Liver (tissue), 8 donors: ENCODE measurements at regions not wholly inside any gene's neighbourhood (a gene's known extent, or its start where the extent isn't known, plus 50 kb on each side); places are given as distances from the start of the nearest gene placed in this dataset.

Experiments
- DNase-seq: peaks from one replicate; pipeline ENCODE4 v3.0.0-alpha.2; 2017; ENCODE audit warnings: low spot score
- H3K27ac ChIP-seq, 2 donors: one replicate each; pipeline ENCODE4 v1.7.0; 2013; ENCODE audit warnings: inconsistent platforms in 2 of 2, low read length in 2 of 2, control low read depth in 1 of 2, low read depth in 1 of 2, mild to moderate bottlenecking in 1 of 2
- H3K27me3 ChIP-seq, 4 donors: one replicate each; pipeline versions ENCODE4 v1.6.1 to v1.7.0; 2013; ENCODE audit warnings: low read length in 3 of 4, inconsistent platforms in 1 of 4, mild to moderate bottlenecking in 1 of 4, moderate library complexity in 1 of 4; ENCODE audit not compliant: control insufficient read depth in 4 of 4, insufficient read depth in 4 of 4
- H3K36me3 ChIP-seq, 4 donors: one replicate each; pipeline versions ENCODE4 v1.6.1 to v1.7.0; 2013; ENCODE audit warnings: low read length in 3 of 4, mild to moderate bottlenecking in 3 of 4, low read depth in 1 of 4, moderate library complexity in 1 of 4; ENCODE audit not compliant: control insufficient read depth in 4 of 4, insufficient read depth in 3 of 4
- H3K4me1 ChIP-seq, 4 donors: one replicate each; pipeline versions ENCODE4 v1.6.1 to v1.7.0; 2013; ENCODE audit warnings: low read length in 3 of 4, mild to moderate bottlenecking in 3 of 4, moderate library complexity in 1 of 4; ENCODE audit not compliant: control insufficient read depth in 4 of 4, insufficient read depth in 4 of 4
- H3K4me3 ChIP-seq, 3 donors: one replicate each; pipeline versions ENCODE4 v1.6.1 to v1.7.0; 2013; ENCODE audit warnings: low read length in 3 of 3, control low read depth in 1 of 3, low read depth in 1 of 3, mild to moderate bottlenecking in 1 of 3
- H3K9ac ChIP-seq, 2 donors: one replicate each; pipeline ENCODE4 v1.7.0; 2013; ENCODE audit warnings: low read length in 2 of 2, mild to moderate bottlenecking in 2 of 2, moderate library complexity in 2 of 2, control low read depth in 1 of 2, low read depth in 1 of 2
- H3K9me3 ChIP-seq, 4 donors: one replicate each; pipeline versions ENCODE4 v1.6.1 to v1.7.0; 2013; ENCODE audit warnings: low read length in 3 of 4; ENCODE audit not compliant: control insufficient read depth in 4 of 4
- ATF3 ChIP-seq: IDR thresholded peaks from 2 replicates; pipeline ENCODE4 v1.6.1; 2016; ENCODE audit warnings: antibody characterized with exemption
- CTCF ChIP-seq: fragments of 150-350 bp; IDR thresholded peaks from 2 replicates; pipeline ENCODE4 v1.5.1; 2017; ENCODE audit warnings: improper control_type of control experiment, low read depth, low read length; ENCODE audit not compliant: missing input control
- EGR1 ChIP-seq, 2 donors: IDR thresholded peaks; 2 replicates each; pipeline ENCODE4 v1.6.1; 2016 to 2018; ENCODE audit warnings: antibody characterized with exemption in 2 of 2, low read depth in 2 of 2
- FOXA2 ChIP-seq: IDR thresholded peaks from 2 replicates; pipeline ENCODE4 v1.6.1; 2016; ENCODE audit warnings: antibody characterized with exemption
- GABPA ChIP-seq, 2 donors: IDR thresholded peaks in 1 of 2; conservative IDR thresholded peaks in 1 of 2; 2 replicates each; pipeline ENCODE4 v1.6.1; 2016; ENCODE audit warnings: antibody characterized with exemption in 2 of 2, mild to moderate bottlenecking in 1 of 2, moderate library complexity in 1 of 2
- HNF4A ChIP-seq, 2 donors: conservative IDR thresholded peaks; 2 replicates each; pipeline ENCODE4 v1.6.1; 2016; ENCODE audit warnings: antibody characterized with exemption in 2 of 2, mild to moderate bottlenecking in 2 of 2
- HNF4G ChIP-seq: IDR thresholded peaks from 2 replicates; pipeline ENCODE4 v1.6.1; 2016; ENCODE audit warnings: antibody characterized with exemption
- JUND ChIP-seq, 2 donors: IDR thresholded peaks; 2 replicates each; pipeline ENCODE4 v1.6.1; 2016; ENCODE audit warnings: antibody characterized with exemption in 2 of 2
- MAX ChIP-seq: IDR thresholded peaks from 2 replicates; pipeline ENCODE4 v1.6.1; 2016; ENCODE audit warnings: antibody characterized with exemption
- NR2F2 ChIP-seq: IDR thresholded peaks from 2 replicates; pipeline ENCODE4 v1.6.1; 2016; ENCODE audit warnings: antibody characterized with exemption
- RAD21 ChIP-seq, 2 donors: IDR thresholded peaks; 2 replicates each; pipeline ENCODE4 v1.6.1; 2016; ENCODE audit warnings: antibody characterized with exemption in 2 of 2, mild to moderate bottlenecking in 2 of 2
- TAF1 ChIP-seq: conservative IDR thresholded peaks from 2 replicates; pipeline ENCODE4 v1.6.1; 2016; ENCODE audit warnings: antibody characterized with exemption, mild to moderate bottlenecking
- YY1 ChIP-seq: IDR thresholded peaks from 2 replicates; pipeline ENCODE4 v1.6.1; 2016; ENCODE audit warnings: antibody characterized with exemption, mild to moderate bottlenecking
- ZBTB33 ChIP-seq: IDR thresholded peaks from 2 replicates; pipeline ENCODE4 v1.6.1; 2016; ENCODE audit warnings: antibody characterized with exemption
- WGBS: extraction: QIAGEN DNeasy Blood & Tissue Kit; methylation state at CpG from one replicate; pipeline ENCODE4 v1.1.7; 2013; 5-methylcytosine and 5-hydroxymethylcytosine counted together
- donor health status: healthy.
- donor health status: healthy.
- donor health status: healthy.
- donor health status: healthy.
- donor health status: healthy.

GRCh38 chr11:15489281-15489680, 374.6 kb downstream of the INSC start:
- no peaks in the 10 kb centered on the region for H3K36me3 ChIP-seq
- no peak for TF ChIP-seq TAF1
- peak in 1 of 2 donors; percentile 14 for TF ChIP-seq HNF4A (conservative IDR thresholded peaks at IDR 0.05)
- no peak for TF ChIP-seq FOXA2
- no peak overlapping the region for H3K9ac ChIP-seq
- H3K27ac ChIP-seq: no peak overlapping the region
- H3K4me3 ChIP-seq: no peak overlapping the region
- H3K27me3 ChIP-seq: no peaks in the 10 kb centered on the region
- DNase-seq: no peak
- H3K4me1 ChIP-seq: peaks cover 0 to 10% (median 4%) of the 10 kb centered on the region in 4 donors
- H3K9me3 ChIP-seq: no peaks in the 10 kb centered on the region

- Histone ChIP-seq H3K27ac (no peak overlapping the region), H3K4me1 (peaks cover 3 to 17% (median 11%) of the 10 kb centered on the region in 4 donors), H3K27me3 (no peaks in the 10 kb centered on the region), H3K9me3 (no peaks in the 10 kb centered on the region), H3K4me3 (no peak overlapping the region), H3K9ac (no peak overlapping the region), H3K36me3 (no peaks in the 10 kb centered on the region)
- 92% methylated on average over 1 of the region's 1 CpG for WGBS
- no peak for DNase-seq
- TF ChIP-seq RAD21 (IDR thresholded peaks at IDR 0.05): no peak
- no peak for TF ChIP-seq GABPA (IDR thresholded peaks at IDR 0.05 in 1 of 2, conservative IDR thresholded peaks at IDR 0.05 in 1 of 2)
- no peak for TF ChIP-seq ZBTB33
Observed at GRCh38 chr11:15490535-15490934, 375.8 kb downstream of the INSC start.

- TF ChIP-seq NR2F2 (no peak), RAD21 (IDR thresholded peaks at IDR 0.05) (peak; percentile 32 to 33), CTCF (peak; percentile 16)
Observed at GRCh38 chr11:15493066-15493465, 378.3 kb downstream of the INSC start.

GRCh38 chr11:15493921-15494620, 379.3 kb downstream of the INSC start:
- DNase-seq: no peak
- Histone ChIP-seq H3K36me3 (no peaks in the 10 kb centered on the region), H3K4me3 (no peak overlapping the region), H3K27me3 (no peaks in the 10 kb centered on the region), H3K4me1 (peaks cover 8 to 43% (median 20%) of the 10 kb centered on the region in 4 donors), H3K27ac (peak overlapping the region; percentile 76 to 77), H3K9ac (no peak overlapping the region), H3K9me3 (no peaks in the 10 kb centered on the region)
- WGBS: 11% methylated on average over 1 of the region's 1 CpG
- TF ChIP-seq ZBTB33 (peak; percentile 94), EGR1 (IDR thresholded peaks at IDR 0.05; ENCODE audit: low read depth in 2 of 2) (peak in 1 of 2 donors; percentile 81), YY1 (peak; percentile 82), GABPA (IDR thresholded peaks at IDR 0.05 in 1 of 2, conservative IDR thresholded peaks at IDR 0.05 in 1 of 2) (peak in 1 of 2 donors; percentile 59), MAX (peak; percentile 95), ATF3 (no peak), HNF4G (peak; percentile 45), JUND (IDR thresholded peaks at IDR 0.05) (peak; percentile 57 to 84), HNF4A (conservative IDR thresholded peaks at IDR 0.05) (peak; percentile 83 to 92), RAD21 (IDR thresholded peaks at IDR 0.05) (peak; percentile 66 to 74)

More at GRCh38 chr11:15493066-15493465, 378.3 kb downstream of the INSC start:
- peak overlapping the region; percentile 72 to 77 for H3K27ac ChIP-seq
- H3K9ac ChIP-seq: no peak overlapping the region
- no peaks in the 10 kb centered on the region for H3K27me3 ChIP-seq
- no peak overlapping the region for H3K4me3 ChIP-seq
- 83% methylated on average over 2 of the region's 2 CpGs for WGBS
- no peaks in the 10 kb centered on the region for H3K36me3 ChIP-seq
- no peaks in the 10 kb centered on the region for H3K9me3 ChIP-seq
- H3K4me1 ChIP-seq: peaks cover 8 to 36% (median 18%) of the 10 kb centered on the region in 4 donors
- no peak for DNase-seq
